HG03025 (cell line): ENCODE measurements at regions not wholly inside any gene's neighbourhood (a gene's known extent, or its start where the extent isn't known, plus 50 kb on each side); places are given as distances from the start of the nearest gene placed in this dataset.
"Not testable (repeated sequence)": the region's sequence is repeated elsewhere in the genome, so short reads cannot be mapped to it uniquely, and the experiment has no call there.

Experiments
- ATAC-seq: cut with Tn5 transposase; IDR thresholded peaks from one replicate; pipeline ENCODE4 v1.9.1; 2021; ENCODE audit warnings: mild to moderate bottlenecking, moderate library complexity; ENCODE audit not compliant: unreplicated experiment, low FRiP score

DNA sequence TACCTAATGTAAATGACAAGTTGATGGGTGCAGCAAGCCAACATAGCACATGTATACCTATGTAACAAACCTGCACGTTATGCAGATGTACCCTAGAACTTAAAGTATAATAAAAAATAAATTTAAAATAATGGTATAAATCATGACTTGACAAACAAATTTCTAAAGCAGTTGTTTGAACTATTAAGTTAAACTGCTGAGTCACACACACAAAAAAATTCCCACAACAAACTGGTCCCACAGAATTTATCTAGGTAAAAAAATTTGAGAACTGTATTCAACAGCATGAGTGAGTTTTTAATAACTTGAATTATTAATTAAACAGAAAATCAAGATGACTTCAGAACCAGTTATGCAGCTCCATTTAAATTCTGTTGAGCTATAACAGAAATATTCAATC lies 186.0 kb upstream of the SOX6 start:
- no peak for ATAC-seq

DNA sequence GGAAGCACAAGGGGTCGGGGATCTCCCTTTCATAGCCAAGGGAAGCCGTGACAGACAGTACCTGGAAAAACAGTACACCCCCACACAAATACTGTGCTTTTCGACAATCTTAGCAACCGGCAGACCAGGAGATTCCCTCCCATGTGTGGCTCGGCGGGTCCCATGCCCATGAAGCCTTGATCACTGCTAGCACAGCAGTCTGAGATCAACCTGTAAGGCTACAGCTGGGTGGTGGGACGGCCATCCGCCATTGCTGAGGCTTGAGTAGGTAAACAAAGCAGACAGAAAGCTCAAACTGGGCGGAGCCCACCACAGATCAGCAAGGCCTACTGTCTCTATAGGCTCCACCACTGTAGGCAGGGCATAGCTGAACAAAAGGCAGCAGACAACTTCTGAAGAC lies 180.2 kb upstream of the SOX6 start:
- ATAC-seq: no peak

DNA sequence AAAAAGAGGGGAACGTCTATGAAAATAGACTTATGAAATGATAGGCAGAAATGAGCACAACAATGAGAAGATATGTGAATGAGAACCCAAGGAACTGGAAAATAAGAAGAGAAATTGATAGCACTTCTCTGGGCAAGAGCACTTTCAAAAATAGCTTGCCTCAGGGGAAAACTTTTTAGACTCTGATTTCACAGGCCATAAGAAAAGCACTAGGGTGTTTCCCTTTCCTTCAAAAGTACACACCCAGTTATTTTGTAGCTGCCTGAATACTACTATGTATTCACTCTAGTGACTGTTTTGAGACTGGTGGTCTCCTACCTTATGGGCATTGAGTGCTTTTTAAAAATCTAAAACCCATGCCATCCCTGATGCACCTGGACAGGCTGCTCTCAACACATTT lies 172.3 kb upstream of the SOX6 start:
- no peak for ATAC-seq

DNA sequence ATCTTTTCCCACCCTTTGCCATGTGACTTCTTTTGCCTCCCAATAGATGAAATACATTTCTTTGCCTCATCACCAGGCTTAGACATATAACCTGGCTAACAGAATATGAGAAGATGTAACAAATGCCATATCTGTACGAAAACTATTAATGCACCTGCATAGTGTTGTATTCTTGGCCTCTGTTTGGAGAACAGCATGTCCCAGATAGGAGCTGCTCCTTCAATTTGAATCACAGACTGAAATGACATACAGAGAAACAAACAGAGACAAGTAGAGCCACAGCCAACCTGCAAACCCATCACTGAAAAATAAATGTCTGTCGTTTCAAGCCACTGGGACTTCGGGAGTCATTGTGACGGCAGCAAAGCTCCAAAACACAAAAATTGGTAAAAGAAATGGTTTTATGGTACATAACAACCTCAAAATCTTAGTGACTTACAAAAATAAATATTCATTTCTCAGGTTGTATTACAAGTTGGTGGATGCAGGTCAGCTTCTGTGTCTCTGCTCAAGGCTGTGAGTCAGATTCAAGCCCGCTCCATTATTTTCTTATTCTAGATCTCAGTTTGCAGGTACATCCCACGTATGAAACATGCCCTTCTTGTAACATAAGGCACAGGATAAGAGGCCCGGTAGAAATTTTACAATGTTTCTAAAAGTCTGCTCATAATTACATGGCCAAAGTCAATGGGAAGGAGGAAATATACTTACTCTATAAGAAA lies 171.3 kb upstream of the SOX6 start:
- ATAC-seq: no peak

DNA sequence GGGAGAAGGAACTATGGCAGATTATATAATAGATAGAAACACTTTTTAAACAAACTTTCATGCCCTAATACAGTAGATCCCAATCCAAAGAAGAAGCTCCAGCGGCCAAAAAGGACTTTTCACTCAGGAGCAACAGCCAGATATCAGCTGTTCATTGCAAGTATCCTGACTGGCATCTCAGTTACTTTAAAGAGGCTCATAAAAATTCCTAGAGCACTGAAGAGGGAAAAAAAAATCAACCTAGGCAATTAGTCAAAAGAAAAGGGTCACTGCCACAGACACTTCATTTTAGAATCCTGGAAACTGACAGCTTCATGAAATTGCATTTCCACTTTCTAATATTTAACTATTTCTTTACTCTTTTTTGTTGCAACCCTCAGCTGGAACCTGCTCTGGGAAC lies 170.6 kb upstream of the SOX6 start:
- ATAC-seq: no peak

DNA sequence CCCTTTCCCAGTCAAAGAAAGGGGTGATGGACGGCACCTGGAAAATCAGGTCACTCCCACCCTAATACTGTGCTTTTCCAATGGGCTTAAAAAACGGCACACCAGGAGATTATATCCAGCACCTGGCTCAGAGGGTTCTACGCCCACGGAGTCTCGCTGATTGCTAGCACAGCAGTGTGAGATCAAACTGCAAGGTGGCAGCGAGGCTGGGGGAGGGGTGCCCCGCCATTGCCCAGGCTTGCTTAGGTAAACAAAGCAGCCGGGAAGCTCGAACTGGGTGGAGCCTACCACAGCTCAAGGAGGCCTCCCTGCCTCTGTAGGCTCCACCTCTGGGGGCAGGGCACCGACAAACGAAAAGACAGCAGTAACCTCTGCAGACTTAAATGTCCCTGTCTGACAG lies 164.4 kb upstream of the SOX6 start:
- ATAC-seq: not testable (repeated sequence)

DNA sequence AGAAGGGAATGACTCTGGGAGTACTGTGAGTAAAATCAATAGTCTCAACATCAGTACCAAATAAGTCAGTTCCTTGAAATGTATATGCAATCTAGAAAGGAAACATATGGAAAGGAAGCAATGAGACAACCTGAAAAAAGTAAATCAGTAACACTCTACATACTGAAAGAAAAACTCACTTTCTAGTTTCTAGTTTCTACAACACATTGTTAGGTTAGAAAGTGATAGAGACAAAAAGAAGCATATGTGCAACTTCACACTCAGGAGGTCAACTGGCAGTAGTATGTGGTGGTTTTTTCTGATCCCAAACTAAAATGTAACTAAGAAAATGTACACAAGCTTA lies 156.5 kb upstream of the SOX6 start:
- peak; percentile 80 for ATAC-seq

DNA sequence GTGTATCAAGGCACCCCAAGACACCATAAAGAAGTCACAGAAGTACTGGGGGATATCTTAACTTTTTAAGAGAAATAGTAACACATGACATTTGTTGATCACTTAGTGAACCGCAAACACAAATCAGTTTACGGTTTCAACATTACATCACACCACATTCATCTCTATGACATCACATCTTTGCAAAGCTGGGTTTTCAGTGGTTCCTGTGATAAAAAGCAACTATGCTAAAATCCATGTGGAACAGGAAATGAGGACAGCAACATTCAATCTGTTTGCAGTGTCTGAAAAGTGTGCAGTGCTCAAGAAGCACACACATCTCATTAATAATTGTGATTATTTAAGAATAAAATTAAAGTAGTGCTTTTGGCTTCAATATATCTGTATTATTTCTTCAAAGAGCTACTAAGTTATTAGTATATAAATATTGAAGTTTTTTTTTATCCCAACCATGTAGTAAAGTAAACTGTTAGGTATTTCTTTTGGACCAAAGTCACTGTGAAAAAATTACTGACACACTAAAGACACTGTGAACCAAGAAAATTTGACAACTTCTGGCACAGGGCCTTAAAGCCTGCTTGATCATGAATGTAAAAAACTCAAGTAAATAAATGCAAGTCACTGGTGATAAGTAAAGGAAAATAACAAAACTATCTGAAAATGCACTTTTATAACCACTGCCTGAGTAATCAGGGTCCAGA lies 156.0 kb upstream of the SOX6 start:
- no peak for ATAC-seq

DNA sequence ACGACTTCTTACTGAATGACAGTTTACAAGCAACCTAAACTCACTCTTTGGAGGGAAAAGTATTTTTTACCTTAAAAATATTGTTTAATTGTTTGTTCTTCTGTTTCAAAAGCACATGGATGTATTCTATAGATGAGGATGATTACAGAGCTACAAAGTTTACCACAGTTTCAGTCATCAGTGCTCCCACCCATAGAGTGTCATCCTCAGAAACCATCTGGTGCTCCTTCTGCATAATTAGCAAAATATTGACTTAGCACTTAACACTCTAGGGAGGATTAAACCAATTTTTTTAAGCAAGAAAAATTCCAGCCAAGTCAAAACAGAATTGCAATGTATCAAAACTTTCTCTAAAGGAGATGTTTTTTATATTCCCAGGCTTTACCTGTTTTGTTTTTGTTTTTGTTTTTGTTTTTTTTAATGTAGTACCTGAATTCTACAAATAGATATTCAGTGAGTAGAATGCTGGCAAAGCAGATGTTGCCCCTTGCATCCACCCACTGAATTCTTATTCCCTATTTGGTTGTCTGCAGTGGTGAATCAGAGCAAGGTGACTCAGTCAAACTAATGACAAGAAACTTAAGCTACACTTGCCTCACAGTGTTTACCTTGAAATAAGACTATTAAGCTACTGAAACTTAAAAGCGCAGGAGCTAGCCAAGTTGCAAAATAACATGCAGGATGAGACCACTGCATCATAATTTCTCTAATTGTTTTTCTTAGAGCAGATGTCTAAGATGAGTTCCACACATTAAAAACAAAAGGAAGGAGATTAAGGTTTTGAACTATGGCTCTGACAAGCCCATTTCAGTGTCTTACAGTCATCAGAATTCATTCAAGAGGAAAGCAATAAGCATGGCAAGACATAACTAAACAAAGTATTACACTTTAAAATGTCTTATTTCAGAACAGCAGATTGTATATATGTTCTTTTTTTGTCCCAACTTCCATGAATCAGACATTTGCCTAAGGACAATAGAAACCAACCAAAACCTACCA lies 155.1 kb upstream of the SOX6 start:
- no peak for ATAC-seq

DNA sequence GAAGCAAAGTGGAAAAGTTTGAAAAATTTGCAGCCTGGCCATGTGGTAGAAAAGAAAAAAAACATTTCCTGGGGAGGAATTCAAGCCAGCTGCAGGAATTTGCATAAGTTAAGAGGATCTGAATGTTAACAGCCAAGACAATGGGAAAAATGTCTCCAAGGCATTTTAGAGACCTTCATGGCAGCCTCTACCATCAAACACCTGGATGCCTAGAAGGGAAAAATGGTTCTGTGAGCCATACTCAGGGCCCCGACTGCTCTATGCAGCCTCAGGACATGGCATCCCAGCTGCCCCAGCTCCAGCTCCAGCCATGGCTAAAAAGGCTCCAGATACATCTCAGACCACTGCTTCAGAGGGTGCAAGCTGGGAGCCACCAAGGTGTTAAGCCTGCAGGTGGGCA lies 149.1 kb upstream of the SOX6 start:
- no peak for ATAC-seq

DNA sequence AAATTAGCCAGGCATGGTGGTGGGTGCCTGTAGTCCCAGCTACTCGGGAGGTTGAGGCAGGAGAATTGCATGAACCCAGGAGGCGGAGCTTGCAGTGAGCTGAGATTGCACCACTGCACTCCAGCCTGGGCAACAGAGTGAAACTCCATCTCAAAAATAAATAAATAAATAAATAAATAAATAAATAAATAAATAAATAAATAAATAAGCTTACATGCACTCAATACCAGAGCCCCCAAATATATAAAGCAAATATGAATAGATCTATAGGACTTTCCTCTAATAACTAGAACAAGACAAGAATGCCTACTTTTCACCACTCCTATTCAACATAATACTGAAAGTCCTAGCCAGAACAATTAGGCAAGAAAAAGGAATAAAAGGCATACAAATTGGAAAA lies 147.5 kb upstream of the SOX6 start:
- not testable (repeated sequence) for ATAC-seq

DNA sequence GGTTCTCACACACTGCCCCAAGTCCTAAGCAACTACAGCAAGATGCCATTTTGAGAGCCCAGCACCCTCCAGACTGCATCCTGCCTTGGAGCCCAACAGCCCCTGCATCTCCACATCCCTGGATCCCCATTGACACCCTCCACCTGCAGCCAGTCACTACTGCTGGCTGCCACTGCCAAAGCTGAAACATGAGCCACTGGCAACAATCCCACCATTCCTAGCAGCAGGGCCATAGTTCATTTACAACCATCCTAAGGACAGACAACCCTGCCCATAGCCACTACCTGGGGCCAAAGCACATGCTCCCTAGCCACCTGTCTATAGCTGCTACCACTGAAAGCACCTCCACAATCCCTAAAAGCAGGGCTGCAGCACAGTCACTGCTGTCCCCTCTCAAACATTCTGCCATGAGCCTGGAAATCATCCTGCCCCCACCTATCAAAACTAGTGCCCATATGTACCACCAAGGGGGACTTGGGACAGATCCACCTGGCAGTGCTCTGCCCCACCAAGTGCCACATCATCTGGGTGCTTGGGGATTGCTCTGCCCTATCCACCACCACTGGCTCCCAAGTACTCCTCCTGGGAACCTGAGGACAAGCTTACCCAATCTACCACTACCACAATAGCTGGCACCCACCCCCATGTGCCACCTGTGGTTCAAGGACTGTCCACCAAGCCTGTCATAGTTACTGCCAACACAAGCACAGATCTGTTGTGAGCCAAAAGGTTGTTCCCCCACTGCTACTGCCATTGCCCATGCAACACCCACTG lies 138.8 kb upstream of the SOX6 start:
- no peak for ATAC-seq

DNA sequence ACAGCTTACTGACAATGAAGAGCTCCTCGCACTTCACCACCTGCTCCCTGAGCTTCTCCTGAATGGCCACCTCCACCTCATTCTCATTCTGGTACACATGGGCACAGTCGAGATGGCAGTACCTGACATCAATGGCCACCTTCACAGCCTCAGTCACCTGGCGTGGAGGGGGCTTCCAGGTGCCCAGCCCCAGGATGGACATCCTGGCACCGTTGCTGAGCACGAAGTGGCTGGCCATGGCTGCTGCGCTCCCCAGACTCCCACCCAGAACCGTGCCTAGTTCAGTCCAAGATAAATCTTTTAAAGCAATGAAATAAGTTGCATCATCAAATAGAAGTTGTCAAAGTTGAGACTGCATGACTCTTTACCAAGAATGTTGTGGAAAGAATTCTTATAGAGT lies 128.1 kb upstream of the SOX6 start:
- ATAC-seq: no peak

DNA sequence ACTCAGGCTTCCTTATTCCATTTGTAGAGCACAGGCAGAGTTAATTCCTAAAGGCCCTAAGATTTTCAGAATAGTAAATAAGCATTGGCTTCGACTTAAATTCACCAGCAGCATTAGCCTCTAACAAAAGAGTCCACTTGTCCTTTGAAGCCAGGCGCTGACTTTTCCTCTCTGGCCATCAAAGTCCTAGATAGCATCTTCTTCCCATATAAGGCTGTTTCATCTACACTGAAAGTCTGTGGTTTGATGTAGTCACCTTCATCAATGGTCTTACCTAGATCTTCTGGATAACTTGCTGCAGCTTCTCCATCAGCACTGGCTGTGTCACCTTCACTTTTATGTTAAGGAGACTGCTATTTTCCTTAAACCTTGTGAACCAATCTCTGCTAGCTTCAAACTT lies 118.3 kb upstream of the SOX6 start:
- no peak for ATAC-seq

DNA sequence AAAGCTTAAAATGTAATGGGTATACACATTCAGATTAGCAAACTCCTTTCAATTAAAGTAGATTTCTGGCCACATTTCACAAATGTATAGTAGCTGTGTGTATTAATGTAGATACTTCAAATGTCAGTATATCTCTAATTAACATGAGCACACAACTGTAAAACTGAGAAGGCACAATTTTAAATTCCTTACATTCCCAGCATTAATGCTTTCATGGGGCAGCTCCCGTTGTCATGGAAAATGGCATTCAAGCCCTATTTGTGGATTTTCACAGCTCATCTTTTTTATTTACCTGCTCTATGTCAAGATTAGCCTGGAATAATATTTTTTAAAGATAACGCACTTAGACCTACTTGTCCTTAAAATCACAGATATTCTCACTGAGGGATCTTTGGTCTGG lies 113.6 kb upstream of the SOX6 start:
- ATAC-seq: no peak

DNA sequence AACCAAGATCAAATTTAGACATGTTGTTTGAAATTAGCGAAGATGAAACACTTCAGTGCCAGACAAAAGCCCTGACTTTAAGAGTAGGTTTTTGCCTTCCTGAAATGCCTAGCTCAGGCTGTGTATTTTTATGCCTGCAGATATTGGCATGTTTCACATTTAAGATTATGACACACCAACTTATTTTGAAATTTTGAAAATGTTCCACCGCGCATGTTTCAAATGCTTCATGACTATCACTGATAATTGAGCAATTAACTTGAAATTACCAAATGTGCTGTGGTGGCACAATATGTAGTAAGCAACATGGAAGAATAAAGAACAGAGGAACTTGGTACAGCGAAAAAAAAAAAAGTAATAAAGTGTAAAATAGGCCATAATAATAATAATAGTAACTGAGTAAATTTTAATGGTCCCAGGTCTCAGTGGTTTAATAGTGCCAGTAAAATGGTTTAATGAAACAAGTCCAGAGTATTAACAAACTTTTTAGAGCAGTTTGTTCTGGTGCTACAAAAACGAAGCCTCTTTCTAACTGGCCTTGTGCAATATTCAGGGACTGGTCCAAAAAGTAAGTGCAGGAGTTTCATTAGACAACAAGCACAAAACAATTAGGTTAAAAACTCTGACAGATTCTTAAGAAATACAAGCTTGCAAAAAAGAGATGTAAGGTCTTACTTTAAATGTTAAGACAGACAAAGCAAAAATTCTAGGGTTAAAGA lies 112.5 kb upstream of the SOX6 start:
- no peak for ATAC-seq

DNA sequence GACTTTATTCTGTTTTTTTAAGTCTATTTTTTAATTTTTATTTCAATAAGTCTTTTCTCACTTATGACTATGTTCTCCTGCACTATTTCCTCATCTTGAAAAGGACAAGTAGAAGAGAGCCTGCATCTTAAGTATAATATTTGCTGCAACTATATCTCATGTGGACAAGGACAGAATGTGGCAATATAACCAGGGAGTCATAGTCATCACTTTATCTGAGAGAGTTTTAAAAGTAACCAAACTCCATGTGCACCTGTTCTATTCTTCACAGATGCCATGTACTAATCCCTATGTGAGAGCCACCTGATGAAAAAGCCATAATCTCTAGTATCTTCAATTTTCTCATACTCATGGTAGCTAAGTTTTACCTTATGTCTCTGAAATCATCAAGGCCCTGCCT lies 104.2 kb upstream of the SOX6 start:
- ATAC-seq: no peak

DNA sequence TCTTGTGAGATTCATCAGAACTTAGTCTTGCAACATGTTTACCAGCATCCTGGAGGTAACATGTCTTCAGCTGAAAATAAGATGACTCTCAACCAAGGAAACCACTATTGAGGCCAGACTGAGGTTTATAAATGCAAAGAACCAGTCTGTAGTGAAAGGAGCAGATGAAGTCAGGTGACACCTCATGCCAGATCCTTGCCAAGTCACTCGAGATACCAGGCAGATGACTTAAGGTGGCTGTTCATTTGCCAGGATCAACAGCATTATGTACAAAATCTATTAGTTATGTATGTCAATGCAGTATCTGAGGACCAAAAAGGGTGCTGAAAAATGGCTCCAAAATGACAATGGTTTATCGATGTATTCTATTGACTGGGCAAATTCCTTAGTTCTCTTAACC lies 100.0 kb upstream of the SOX6 start:
- ATAC-seq: no peak

DNA sequence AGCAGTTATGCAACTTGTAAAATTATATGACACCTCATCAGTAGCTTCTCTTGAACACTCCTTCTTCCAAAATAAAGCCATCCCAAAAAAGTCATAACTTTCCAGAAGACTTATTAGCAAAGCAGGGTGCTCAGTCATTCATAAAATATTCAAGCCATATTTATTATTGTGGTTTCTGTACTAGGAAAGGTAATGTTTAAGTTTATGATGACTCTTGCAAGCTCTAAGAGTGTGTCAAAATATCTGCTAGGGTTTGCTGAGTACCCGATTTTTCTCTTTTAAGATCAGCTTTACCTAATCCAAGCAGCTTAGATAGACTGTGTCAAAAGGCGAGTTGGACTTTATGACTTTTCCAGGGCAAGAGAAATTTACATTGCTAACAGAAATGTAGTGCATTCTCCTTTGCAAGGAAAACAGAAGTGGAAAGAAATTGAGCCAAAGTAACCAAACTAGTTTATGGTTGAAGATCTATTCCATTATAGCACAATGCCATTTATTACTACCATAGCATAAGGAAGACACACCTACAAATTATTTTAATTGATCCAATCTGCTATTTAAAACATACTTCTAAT lies 98.0 kb upstream of the SOX6 start:
- no peak for ATAC-seq
